SHP77 treated with DMSO at 0.1 percent for 48 hours (cell line): ENCODE measurements at regions not wholly inside any gene's neighbourhood (a gene's known extent, or its start where the extent isn't known, plus 50 kb on each side); places are given as distances from the start of the nearest gene placed in this dataset.

Experiments used
- DNase-seq: peaks from one replicate; lab custom pipeline; 2025; lab: John Stamatoyannopoulos, UW

DNA sequence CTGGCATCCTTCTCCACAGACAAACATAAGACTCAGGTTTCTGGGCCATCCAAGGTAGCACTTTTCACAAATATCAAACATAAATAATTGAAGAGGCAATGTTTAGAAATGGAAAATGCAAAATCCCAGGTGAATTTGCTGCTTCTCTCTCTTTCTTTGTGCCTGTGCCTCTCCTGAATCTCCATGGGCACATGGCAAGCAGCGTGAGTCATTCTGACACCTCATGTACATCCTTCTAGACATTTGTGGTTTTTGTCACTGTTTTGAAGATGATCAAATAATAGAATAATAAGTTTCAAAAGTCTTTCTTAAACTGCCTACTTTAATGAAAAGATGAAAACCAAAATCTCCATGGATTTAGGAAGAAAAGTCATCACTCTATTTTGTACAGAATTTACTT lies 60.3 kb upstream of the RAB11FIP2 start:
- no peak for DNase-seq

DNA sequence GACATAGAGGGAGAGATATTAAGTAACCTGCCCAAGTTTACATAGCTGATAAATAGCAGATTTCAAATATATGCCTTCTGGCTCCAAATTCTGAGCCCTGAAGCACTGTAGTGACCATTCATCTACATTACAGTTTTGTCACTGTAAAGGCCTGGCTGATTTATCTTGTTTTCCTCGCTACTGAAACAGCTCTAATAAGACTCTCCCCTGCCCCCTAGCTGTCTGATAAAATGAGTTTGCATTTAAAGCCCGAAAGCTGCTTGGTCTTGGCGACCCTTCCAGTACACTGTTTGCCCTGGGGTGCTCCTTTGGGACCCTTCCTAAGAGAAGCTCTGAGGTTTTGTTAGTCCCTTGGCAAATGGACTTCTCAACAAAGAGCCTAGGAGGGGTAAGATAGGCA lies 59.7 kb upstream of the RAB11FIP2 start:
- DNase-seq = no peak

DNA sequence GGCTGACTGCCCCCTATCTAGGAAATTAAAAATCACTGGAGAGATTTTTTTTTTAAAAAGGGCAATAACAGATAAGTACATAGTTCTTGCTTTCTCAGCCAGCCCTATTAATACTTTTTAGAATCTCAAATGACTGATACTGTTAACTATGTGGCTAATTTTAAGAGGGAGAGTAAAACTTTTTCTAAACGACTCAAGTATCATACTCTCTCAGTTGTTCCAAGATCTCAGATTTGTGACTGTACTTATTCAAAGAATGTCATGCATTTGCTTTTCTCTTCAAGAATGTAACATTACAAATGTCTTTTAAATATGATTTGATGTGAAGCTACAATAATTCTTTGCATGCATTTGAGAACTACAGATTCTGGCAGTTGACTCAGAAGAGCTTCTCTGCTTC lies 55.4 kb upstream of the RAB11FIP2 start:
- no peak for DNase-seq

DNA sequence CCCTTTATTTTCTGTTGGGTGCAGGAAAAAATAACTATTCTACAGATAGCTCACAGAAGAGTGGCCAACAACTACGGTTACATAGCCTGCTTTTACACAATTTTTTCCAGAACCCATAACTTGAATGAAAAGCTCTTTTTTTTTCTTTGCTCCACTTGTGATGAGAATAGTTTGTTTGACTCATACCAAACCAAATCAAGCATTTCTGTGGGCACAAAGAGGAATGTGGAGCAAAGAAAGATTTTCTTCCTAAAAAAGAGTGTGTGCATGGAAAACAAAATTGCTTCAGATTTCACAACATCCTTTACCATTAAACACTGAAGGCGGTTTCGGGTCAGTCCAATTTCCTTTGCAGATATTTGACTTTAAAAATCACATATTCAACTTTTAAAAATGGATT lies 54.8 kb upstream of the RAB11FIP2 start:
- DNase-seq = no peak
